ENCODE measurements at regions not wholly inside any gene's neighbourhood (a gene's known extent, or its start where the extent isn't known, plus 50 kb on each side); places are given as distances from the start of the nearest gene placed in this dataset.

DNA sequence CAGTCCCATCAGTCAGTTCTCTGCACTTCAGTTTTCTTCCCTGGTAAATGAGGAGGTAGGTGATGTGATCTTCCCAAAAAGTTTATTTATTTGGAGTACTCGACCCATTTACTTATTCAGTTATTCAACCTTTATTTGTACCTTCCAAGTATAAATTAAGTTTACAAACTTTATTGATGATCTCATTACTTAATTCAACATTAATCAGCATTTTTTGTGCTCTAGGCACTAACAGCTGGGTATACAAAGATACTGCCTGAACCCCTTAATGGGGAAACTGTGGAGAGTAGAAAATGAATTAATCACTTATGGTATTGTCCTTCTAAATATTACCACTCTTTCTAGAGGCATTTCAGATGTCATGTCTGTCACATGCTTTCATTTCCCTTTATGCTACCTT lies 293.3 kb downstream of the DLEU7 start:
- H3K27ac ChIP-seq = no peak overlapping the region
- H3K36me3 ChIP-seq = no peaks in the 10 kb centered on the region
- H3K27me3 ChIP-seq = no peaks in the 10 kb centered on the region
- no peaks in the 10 kb centered on the region for H3K4me1 ChIP-seq
- no peaks in the 10 kb centered on the region for H3K9me3 ChIP-seq
- H3K9ac ChIP-seq (ENCODE audit: low read depth in 2 of 2, low read length in 2 of 2) = no peak overlapping the region
- no peak for DNase-seq
- no peak for TF ChIP-seq CTCF (IDR thresholded peaks at IDR 0.05)
- intact Hi-C loops (cut with DNase I) = no loop called here
- no peak overlapping the region for H3K4me3 ChIP-seq

- Histone ChIP-seq H3K4me1 (no peaks in the 10 kb centered on the region), H3K36me3 (no peaks in the 10 kb centered on the region), H3K27ac (no peak overlapping the region), H3K9me3 (no peaks in the 10 kb centered on the region), H3K4me3 (no peak overlapping the region), H3K9ac (ENCODE audit: low read depth in 2 of 2, low read length in 2 of 2) (no peak overlapping the region), H3K27me3 (no peaks in the 10 kb centered on the region)
- TF ChIP-seq CTCF (IDR thresholded peaks at IDR 0.05) = no peak
- DNase-seq = no peak
- intact Hi-C loops (cut with DNase I) = no loop called here
These were observed 291.0 kb downstream of the DLEU7 start for GRCh38 chr13:50552424-50552966.

- Histone ChIP-seq H3K27me3 (no peaks in the 10 kb centered on the region), H3K9ac (ENCODE audit: low read depth in 2 of 2, low read length in 2 of 2) (no peak overlapping the region), H3K36me3 (no peaks in the 10 kb centered on the region), H3K4me1 (no peaks in the 10 kb centered on the region), H3K9me3 (no peaks in the 10 kb centered on the region), H3K27ac (no peak overlapping the region), H3K4me3 (no peak overlapping the region)
- intact Hi-C loops (cut with DNase I) = no loop called here
- DNase-seq = no peak
- TF ChIP-seq CTCF (IDR thresholded peaks at IDR 0.05) = no peak
These were observed 281.8 kb downstream of the DLEU7 start for GRCh38 chr13:50561739-50562138.

- intact Hi-C loops (cut with DNase I) = no loop called here
- H3K36me3 ChIP-seq = no peaks in the 10 kb centered on the region
- H3K9ac ChIP-seq (ENCODE audit: low read depth in 2 of 2, low read length in 2 of 2) = no peak overlapping the region
- H3K27ac ChIP-seq = no peak overlapping the region
- no peak overlapping the region for H3K4me3 ChIP-seq
- no peaks in the 10 kb centered on the region for H3K4me1 ChIP-seq
- no peaks in the 10 kb centered on the region for H3K9me3 ChIP-seq
- H3K27me3 ChIP-seq = no peaks in the 10 kb centered on the region
- no peak for DNase-seq
- no peak for TF ChIP-seq CTCF (IDR thresholded peaks at IDR 0.05)
These were observed 276.8 kb downstream of the DLEU7 start for GRCh38 chr13:50566646-50567045.

- Histone ChIP-seq H3K27me3 (no peaks in the 10 kb centered on the region), H3K27ac (no peak overlapping the region), H3K36me3 (no peaks in the 10 kb centered on the region), H3K4me1 (no peaks in the 10 kb centered on the region), H3K9ac (ENCODE audit: low read depth in 2 of 2, low read length in 2 of 2) (no peak overlapping the region), H3K4me3 (no peak overlapping the region), H3K9me3 (no peaks in the 10 kb centered on the region)
- intact Hi-C loops (cut with DNase I) = no loop called here
- no peak for TF ChIP-seq CTCF (IDR thresholded peaks at IDR 0.05)
- DNase-seq = no peak
These were observed 271.4 kb downstream of the DLEU7 start for GRCh38 chr13:50572129-50572528.

- TF ChIP-seq CTCF (IDR thresholded peaks at IDR 0.05) = no peak
- DNase-seq = no peak
- no peaks in the 10 kb centered on the region for H3K9me3 ChIP-seq
- intact Hi-C loops (cut with DNase I) = no loop called here
- H3K4me3 ChIP-seq = no peak overlapping the region
- H3K4me1 ChIP-seq = no peaks in the 10 kb centered on the region
- no peak overlapping the region for H3K27ac ChIP-seq
- no peak overlapping the region for H3K9ac ChIP-seq (ENCODE audit: low read depth in 2 of 2, low read length in 2 of 2)
- H3K27me3 ChIP-seq = no peaks in the 10 kb centered on the region
- H3K36me3 ChIP-seq = no peaks in the 10 kb centered on the region
These were observed 270.4 kb downstream of the DLEU7 start for GRCh38 chr13:50573066-50573465.

Measured in colonic mucosa (tissue), 4 donors.